Astrocyte (in vitro differentiated cells and primary cell): ENCODE measurements at regions not wholly inside any gene's neighbourhood (a gene's known extent, or its start where the extent isn't known, plus 50 kb on each side); places are given as distances from the start of the nearest gene placed in this dataset.

ENCODE experiments used
- CTCF ChIP-seq: IDR thresholded peaks from 2 replicates; pipeline ENCODE4 v1.5.1; 2011; ENCODE audit warnings: low read depth, mild to moderate bottlenecking, inconsistent platforms, low read length, moderate library complexity; ENCODE audit not compliant: insufficient read depth
- EZH2 ChIP-seq: IDR thresholded peaks from 2 replicates; pipeline ENCODE4 v1.6.1; 2012; ENCODE audit warnings: mild to moderate bottlenecking, low read length, inconsistent platforms; ENCODE audit not compliant: insufficient read depth

- TF ChIP-seq CTCF (no peak), EZH2 (no peak)
These were observed 394.0 kb upstream of the CCDC196 start for GRCh38 chr14:66092206-66092605.
